PFSK-1 (cell line): ENCODE measurements at regions not wholly inside any gene's neighbourhood (a gene's known extent, or its start where the extent isn't known, plus 50 kb on each side); places are given as distances from the start of the nearest gene placed in this dataset.

ENCODE experiments used
- FOXP2 ChIP-seq: optimal IDR thresholded peaks from 2 replicates; pipeline ENCODE3; 2011; ENCODE audit warnings: borderline replicate concordance, control low read depth, inconsistent platforms; ENCODE audit not compliant: insufficient read depth; ENCODE audit errors: extremely low read length, extremely low read depth
- POLR2AphosphoS5 ChIP-seq: IDR thresholded peaks from 2 replicates; pipeline ENCODE4 v1.6.1; 2012; ENCODE audit warnings: low read depth, mild to moderate bottlenecking, control low read depth, low read length, moderate library complexity
- SIN3A ChIP-seq: IDR thresholded peaks from 2 replicates; pipeline ENCODE4 v1.6.1; 2012; ENCODE audit warnings: mild to moderate bottlenecking, low read length, moderate library complexity, borderline replicate concordance; ENCODE audit not compliant: insufficient read depth
- TAF1 ChIP-seq: IDR thresholded peaks from 2 replicates; pipeline ENCODE4 v1.6.1; 2012; ENCODE audit warnings: low read length, control low read depth, borderline replicate concordance; ENCODE audit not compliant: insufficient read depth
- TF ChIP-seq, protein P1 (sequence below), 2 experiments: IDR thresholded peaks; 2 replicates each; pipeline versions ENCODE4 v1.6.1 to v1.8.0; 2011 to 2012; ENCODE audit warnings: low read depth in 2 of 2, low read length in 2 of 2, control low read depth in 1 of 2, inconsistent platforms in 1 of 2, mild to moderate bottlenecking in 1 of 2, moderate library complexity in 1 of 2; ENCODE audit not compliant: insufficient read depth in 1 of 2

DNA sequence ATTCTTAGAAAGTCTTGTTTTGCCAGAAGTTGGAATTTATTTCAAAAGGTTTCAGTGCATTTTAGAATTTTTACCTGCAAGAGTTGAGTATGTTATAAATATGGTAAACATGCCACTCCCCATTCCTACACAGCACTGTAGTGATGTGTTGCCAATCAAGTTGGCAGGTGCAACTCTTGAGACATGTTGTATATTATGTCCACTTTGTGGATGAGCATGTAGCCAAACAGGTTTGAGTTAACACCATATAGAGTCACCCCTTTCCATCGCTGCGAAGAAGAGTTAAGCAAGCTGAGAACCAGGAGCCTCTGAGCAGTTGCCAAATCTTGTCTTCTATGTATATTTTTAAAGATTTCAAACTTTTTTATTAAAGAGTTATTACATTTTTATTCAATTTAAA is 359.8 kb downstream of the LMO7 start:
- TF ChIP-seq TAF1 (no peak), FOXP2 (no peak), SIN3A (no peak), POLR2AphosphoS5 (no peak)
- TF ChIP-seq, protein P1, sequence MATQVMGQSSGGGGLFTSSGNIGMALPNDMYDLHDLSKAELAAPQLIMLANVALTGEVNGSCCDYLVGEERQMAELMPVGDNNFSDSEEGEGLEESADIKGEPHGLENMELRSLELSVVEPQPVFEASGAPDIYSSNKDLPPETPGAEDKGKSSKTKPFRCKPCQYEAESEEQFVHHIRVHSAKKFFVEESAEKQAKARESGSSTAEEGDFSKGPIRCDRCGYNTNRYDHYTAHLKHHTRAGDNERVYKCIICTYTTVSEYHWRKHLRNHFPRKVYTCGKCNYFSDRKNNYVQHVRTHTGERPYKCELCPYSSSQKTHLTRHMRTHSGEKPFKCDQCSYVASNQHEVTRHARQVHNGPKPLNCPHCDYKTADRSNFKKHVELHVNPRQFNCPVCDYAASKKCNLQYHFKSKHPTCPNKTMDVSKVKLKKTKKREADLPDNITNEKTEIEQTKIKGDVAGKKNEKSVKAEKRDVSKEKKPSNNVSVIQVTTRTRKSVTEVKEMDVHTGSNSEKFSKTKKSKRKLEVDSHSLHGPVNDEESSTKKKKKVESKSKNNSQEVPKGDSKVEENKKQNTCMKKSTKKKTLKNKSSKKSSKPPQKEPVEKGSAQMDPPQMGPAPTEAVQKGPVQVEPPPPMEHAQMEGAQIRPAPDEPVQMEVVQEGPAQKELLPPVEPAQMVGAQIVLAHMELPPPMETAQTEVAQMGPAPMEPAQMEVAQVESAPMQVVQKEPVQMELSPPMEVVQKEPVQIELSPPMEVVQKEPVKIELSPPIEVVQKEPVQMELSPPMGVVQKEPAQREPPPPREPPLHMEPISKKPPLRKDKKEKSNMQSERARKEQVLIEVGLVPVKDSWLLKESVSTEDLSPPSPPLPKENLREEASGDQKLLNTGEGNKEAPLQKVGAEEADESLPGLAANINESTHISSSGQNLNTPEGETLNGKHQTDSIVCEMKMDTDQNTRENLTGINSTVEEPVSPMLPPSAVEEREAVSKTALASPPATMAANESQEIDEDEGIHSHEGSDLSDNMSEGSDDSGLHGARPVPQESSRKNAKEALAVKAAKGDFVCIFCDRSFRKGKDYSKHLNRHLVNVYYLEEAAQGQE (IDR thresholded peaks at IDR 0.05; ENCODE audit: insufficient read depth in 1 of 2, low read depth in 2 of 2, low read length in 2 of 2) = no peak

DNA sequence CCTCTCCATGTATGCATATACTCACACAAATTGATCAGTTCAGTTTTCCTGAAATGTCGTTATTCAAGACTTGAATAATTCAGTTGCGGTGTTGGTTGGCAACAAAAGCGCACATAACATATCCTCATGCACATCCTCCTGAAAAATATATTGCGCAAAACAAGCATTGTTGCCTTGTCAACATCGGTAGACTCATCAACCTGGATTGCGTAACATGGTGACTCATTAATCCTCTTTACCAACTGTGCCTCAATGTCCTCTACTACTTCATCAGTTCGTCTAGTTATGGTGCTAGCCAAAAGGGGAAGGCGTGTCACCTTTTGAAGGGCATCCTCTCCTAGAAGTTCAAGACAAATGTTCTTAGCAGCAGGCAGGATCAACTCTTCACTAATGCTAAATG is 357.7 kb downstream of the LMO7 start:
- TF ChIP-seq FOXP2 (no peak), TAF1 (no peak), SIN3A (no peak), POLR2AphosphoS5 (no peak)
- TF ChIP-seq, protein P1 (IDR thresholded peaks at IDR 0.05; ENCODE audit: insufficient read depth in 1 of 2, low read depth in 2 of 2, low read length in 2 of 2) = no peak

DNA sequence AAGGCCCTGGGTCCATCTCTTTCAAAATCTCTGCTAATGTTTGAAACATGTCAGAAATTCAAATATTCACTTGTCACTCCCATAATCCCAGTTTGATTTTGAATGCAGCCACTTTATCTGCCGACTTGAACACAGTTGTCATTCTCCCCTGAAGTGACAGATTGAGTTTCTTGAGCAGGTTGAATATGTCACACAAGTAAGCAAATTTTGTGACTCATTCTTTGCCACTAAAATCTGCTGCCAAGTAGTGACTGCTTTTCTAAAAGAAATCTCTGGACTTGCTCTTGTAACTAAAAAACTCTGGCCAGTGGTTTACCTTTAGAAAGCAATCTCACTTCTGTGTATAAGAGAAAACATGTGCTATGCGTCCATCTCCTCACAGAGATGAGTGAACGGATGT is 357.1 kb downstream of the LMO7 start:
- TF ChIP-seq, protein P1 (IDR thresholded peaks at IDR 0.05; ENCODE audit: insufficient read depth in 1 of 2, low read depth in 2 of 2, low read length in 2 of 2) = no peak
- no peak for TF ChIP-seq POLR2AphosphoS5
- TF ChIP-seq SIN3A = no peak
- no peak for TF ChIP-seq FOXP2
- TF ChIP-seq TAF1 = no peak

DNA sequence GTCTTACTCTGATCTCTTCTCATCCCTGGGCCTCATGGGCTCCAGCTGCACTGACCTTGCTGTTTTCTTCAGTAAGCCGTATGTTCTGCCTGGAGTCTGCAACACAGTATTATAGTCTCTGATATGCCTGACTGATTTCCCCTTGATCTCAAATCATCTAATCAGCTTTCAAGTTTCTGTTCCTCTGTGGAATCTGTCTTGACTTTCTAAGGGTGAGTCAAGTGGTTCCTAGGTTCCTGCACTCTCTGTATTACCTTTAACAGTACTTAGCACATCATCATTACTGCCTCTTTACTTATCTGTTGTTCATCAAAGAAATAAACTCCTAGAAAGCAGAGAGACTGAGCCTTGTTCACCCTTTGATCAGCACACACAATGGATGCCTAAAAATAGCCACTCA is 350.7 kb downstream of the LMO7 start:
- TF ChIP-seq, protein P1 (IDR thresholded peaks at IDR 0.05; ENCODE audit: insufficient read depth in 1 of 2, low read depth in 2 of 2, low read length in 2 of 2) = no peak
- TF ChIP-seq TAF1 (no peak), FOXP2 (no peak), SIN3A (no peak), POLR2AphosphoS5 (no peak)

DNA sequence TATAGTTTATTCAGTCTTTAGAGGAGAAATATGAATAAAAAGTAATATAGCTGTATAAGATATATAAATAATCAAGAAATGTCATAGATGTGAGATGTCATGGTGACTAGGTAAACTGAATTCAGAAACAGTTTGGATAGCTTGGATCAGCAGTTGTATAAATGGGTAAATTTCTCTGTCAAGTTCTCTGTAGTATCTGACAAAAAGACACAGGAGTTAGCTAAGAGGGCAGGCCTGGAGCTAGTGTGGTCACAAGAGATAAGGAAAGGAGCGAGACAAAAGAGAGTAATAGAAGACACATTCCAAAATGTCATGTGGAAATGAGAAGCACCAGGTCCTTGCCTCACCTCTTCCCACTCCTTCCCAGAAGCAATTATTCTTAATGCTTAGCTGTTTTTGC is 349.0 kb downstream of the LMO7 start:
- TF ChIP-seq, protein P1 (IDR thresholded peaks at IDR 0.05; ENCODE audit: insufficient read depth in 1 of 2, low read depth in 2 of 2, low read length in 2 of 2) = no peak
- no peak for TF ChIP-seq TAF1
- TF ChIP-seq POLR2AphosphoS5 = no peak
- no peak for TF ChIP-seq FOXP2
- TF ChIP-seq SIN3A = no peak
